HG03159 (cell line): ENCODE measurements at regions not wholly inside any gene's neighbourhood (a gene's known extent, or its start where the extent isn't known, plus 50 kb on each side); places are given as distances from the start of the nearest gene placed in this dataset.

ENCODE experiments used
- ATAC-seq: cut with Tn5 transposase; IDR thresholded peaks from one replicate; pipeline ENCODE4 v1.9.1; 2021; ENCODE audit warnings: mild to moderate bottlenecking, moderate library complexity; ENCODE audit not compliant: unreplicated experiment

DNA sequence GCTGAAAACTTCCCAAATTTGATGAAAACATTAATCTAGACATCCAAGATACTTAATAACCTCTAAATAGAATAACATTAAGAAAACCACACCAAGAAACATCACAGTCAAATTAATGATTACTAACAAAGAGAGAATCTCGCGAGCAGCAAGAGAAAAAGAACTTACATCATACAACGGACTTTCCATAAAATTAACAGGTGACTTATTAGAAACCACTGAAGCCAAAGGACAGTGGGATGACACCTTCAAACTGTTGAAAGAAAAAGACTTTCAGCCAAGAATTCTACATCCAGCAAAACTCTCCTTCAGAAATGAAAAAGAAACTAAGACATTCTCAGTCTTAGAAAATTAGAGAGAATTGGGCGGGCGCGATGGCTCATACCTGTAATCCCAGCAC is 232.0 kb downstream of the SNCA start:
- ATAC-seq, result no peak

DNA sequence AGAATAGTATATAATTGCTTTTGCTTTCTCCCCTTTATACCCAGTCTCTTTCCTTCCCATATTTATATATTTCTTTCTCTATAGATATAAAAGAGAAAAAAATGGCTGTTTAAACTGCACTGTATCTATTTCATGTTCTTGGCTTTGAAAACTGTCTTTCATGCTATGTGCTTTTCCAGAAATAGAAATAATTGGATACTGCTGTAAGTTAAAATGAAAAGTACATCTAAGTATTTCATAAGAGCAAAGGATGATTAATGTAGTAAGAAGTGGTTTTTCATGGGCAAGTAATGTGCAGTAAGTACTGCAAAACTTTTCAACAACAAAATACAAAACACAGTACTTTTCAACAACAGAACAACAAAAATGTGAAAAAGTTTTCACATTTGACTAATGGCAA is 237.9 kb downstream of the SNCA start:
- no peak for ATAC-seq

DNA sequence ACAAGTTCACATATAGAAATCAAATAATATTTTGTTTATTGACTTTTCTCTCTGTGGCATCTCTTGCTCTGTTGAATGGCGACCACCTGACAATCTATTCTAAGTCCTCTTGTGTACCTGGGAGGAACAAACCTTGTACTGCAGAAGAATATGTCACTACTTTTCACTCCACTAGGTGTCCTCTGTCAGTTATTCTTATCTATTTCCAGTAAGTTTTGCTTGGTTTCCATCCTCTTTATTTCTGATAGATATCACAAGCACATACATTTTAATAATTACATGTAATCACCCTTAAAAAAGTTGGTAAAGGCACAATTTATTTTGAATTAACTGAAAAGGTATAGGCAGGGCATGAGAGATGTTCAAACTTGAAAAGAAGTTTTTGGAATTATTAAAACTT is 238.4 kb downstream of the SNCA start:
- peak; percentile 56 for ATAC-seq

DNA sequence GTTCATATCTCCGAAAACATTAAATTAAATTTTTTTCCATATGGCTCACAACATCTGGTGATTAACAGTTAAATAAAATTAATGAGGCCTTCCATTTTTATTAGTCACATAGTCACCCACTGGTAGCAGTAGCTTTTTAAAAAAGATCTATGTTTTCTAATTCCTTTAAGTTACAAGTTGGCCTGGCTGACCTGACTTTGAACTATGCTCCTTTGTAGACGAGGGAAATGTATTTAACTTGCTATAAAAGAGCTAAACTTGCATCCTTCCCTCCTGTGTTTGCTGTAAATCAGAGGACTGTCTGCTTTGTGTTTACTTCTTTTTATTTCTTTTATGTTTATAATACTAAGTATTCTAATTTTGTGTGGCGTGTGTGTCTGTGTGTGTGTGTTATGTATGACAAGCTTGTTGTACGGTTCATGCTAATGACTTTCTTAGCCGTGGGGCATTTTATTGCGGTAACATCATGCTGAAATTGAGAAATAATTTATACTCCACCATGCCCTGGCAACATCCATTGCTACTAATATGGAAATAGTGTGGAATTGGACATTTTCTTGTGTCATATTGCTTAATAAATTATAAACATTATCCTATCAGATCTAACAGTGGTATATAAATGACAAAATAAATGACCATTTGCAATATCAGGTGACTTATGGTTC is 241.7 kb downstream of the SNCA start:
- ATAC-seq, result no peak

DNA sequence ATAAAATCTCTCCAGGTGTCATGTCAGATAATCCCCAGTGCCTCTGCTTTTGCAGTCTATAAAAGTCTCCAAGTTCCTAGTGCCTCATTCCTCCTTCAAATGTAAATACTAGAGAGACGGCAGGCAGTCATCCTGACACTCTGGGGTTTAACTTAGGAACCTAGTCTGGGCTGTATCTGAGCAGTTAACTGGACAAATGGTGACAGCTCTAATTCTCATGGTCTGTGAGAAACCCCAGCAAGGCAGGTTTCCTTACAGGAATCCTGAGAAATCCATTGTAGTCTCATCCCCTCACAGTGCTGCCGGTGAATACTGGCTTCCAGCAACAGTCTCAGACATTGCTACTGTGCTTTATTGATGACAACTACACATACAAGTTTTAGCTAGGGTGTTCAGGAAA is 246.8 kb downstream of the SNCA start:
- ATAC-seq, result no peak

DNA sequence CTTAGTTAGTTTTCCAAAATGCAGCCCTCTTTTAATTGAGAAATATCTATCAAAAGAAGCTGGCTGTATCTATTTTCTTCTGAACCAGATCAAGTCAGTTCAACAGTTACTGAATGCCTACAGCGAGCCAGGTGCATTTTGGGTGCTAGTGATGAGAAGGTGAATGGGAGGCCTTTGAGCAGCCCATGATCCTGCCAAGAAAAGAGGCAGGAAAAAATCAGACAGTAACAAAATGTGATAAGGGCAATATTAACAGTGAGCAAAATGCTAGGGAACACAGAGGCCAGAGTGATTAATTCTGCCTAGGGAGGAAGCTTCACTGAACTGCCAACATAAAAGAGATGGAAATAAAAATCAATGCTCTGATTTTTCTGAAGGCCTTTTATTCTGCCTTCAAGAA is 248.5 kb downstream of the SNCA start:
- no peak for ATAC-seq

DNA sequence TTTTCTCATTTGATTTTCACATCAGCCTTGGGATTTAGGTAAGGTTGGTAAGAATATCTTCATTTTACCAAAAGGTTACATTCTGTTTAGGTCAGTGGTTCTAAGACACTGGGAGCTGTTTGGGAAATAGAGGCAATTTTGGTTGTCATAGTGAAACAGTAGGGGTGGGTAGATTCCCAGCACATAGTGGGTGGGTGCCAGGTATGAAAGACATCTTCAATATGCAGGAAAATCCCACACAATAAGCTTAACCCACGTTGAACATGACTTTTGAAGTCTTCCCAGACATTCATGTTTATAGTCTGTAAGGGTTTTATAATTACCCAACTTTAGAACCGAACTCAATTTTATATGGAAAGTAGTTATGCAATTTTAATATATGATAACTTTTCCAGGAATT is 249.6 kb downstream of the SNCA start:
- no peak for ATAC-seq

DNA sequence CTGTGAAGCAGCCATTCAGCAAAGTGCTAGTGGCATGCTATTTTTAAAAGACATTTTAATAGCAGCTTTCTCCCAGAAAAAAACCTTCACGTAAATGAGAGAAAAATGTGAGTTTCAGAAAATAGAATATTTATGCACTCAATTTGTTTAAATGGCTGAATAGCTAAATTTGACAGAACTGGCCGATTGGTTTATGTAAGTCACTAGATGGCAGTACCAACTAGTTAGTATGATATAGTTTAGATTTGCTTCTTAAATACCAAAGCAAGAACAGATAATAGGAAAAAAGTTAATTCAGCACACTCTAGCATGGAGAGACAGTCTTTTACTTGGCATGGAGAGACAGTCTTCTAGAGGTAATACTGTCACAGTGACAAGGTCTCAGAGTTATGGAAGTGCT is 250.1 kb downstream of the SNCA start:
- no peak for ATAC-seq

DNA sequence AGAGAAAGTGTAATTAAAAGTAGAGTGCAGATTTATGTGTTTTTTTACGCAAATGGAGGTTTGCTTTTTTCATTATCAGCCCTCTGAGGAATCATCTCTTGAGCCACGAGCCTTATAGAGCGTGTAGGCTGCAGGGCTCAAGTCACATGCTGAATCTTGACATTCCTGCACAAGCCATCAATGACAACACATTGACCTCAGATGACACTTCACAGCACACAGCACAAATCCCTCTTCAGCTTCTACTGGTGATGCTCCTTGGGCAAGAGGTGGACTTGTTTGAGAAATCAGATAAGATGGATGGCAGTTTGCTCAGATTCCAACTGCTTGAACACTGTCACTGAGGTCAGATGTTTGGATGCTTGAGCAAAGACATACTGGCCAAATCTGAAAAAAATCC is 250.6 kb downstream of the SNCA start:
- no peak for ATAC-seq

DNA sequence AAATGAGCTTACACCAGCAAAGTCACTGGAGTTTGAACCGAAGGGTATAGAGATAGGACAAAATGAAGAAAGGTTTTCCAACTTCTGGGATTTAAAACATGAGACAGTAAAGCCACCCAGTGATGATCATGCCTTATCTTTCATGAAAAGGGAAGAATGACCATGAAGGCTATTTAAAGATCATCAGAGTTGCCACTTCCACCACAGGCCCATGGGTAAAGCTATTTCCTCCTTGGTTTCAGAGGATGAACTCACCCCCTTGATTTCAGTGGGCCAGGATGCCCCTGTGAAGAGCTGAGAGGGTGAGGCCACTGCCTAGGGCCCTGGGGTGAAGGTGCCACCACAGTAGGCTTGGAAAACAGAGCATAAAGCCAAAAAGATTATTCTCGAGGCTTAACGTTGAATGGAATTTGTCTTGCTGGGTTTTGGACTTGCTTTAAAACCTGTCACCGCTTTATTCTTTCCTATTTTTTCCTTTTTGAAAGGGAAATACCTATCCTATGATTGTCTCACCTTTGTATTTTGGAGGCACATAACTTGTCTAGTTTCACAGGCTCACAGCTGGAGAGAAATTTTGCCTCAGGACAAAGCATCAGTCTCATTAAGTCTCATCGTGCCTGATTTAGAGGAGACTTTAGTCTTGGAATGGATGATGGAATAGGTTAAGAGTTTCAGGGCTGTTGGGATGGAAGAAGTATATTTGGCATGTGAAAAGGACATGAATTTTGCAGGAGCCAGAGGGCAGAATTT is 254.0 kb downstream of the SNCA start:
- ATAC-seq, result no peak

DNA sequence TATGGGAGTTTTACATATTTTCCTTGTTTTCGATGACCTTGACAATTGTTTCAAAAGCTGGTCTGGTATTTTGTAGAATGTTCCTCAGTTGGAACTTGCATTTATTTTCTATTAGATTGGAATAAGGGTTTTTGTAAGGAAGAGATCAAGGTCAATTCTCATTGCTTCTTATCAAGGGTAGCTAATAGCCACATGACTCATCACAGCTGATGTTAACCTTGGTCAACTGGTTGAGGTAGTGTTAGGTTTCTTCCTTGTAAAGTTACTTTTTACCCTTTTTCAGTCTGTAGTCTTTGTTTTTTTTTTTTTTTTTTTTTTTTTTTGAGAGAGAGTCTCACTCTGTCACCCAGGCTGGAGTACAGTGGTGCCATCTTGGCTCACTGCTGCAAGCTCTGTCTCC is 257.2 kb downstream of the SNCA start:
- no peak for ATAC-seq

DNA sequence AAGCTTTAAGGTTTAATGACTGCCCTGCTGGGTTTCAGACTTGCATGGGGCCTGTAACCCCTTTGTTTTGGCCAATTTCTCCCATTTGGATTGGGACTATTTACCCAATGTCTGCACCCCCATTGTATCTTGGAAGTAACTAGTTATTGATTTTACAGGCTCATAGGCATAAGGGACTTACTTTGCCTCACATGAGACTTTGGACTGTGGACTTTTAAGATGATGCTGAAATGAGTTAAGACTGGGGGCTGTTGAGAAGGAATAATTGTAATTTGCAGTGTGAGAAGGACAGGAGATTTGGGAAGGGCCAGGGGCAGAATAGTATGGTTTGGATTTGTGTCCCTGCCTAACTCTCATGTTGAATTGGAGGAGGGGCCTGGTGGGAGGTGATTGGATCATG is 260.7 kb downstream of the SNCA start:
- no peak for ATAC-seq

DNA sequence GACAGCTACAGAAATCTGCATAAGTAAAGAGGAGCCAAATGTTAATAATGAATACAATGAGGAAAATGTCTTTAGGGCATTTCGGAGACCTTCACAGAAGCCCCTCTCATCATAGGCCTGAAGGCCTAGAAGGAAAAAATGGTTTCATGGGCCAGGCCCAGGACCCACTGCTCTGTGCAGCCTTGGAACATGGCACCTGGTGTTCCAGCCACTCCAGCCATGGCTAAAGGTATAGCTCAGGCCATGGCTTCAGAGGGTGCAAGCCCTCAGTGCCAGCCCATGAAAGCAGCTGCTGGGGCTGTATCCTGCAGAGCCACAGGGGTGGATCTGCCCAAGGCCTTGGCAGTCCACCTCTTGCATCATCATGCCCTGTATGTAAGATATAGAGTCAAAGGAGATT is 261.1 kb downstream of the SNCA start:
- ATAC-seq, result no peak

DNA sequence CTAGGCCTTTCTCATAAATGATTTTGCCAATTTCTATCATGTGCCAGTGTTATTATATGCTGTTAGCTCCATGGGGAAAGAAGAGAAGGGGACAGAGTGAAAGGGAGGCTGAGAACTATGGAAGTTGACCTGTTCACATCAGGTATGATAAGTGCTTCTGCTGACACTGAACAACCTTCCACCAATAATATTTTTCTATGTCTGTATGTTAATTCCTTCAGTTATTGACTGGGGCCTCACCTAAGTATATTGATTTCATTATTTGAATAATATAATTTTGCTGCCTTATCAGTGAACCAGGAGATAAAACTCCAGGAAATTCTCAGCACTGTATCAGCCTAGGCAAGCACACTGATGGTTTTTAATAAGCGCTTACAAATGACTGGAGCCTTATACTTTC is 262.8 kb downstream of the SNCA start:
- no peak for ATAC-seq

DNA sequence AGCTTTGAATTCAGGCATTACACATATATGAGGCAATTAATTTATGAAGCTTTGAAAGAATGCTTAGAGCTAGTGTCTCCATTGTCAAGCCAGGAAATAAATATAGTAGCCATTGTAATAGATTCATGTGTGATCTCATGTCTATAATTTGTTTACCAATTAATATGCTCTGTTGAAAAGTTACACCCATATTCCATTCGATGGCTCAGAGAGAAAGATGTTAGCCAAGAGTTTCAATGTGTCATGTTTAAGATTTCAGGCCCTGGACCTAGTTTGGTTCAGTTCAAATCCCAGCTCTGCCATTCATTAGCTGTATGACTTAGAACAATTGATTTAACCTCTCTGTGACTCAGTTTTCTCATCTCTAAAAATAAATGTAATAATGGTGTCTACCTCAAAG is 263.3 kb downstream of the SNCA start:
- ATAC-seq, result no peak

DNA sequence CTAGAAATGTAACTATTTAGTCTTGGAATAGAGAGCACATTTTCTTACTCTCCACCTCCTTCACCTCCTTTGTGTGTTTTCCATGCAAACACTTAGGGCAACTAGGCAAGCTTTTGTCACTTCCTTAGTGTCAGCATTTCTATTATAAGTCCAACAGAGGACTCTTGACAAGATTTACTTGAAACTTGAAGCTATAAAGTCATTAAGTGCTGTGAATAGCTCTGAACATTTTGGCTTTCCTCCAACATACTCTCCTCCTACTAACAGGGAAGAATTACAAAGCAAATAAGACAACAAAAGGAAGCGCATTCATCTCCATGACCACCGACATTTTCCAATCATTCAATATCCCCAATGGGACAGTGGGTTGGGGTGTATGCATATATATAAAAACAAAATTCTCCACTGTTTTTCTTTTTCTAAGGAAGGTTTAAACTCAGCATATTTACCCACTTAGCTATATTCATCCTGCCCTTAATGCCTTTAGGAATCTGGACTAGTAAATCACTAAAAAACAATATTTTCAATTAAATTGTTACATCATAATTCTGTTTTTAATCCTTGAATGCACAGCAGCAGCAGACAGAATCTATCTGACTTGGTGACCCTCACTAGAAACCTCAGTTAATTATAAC is 264.6 kb downstream of the SNCA start:
- ATAC-seq, result no peak

DNA sequence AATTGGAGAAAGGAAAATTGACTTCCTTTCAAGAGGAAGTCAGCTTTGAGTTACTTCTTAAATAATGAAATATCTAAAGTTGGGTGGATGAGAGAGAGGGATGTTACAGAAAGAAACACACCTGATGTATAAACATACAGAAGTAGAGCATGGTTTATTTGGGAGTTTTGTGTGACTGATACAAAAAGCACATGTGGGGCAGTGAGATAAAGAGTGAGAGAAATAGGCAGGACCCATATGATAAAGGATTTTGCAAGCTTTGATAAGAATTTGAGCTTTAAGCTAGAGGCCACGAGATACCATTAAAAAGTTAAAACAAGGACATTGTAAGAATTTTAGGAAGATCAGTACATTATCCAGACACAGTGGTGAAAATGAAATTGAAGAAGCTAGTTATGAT is 263.3 kb upstream of the GPRIN3 start:
- no peak for ATAC-seq

DNA sequence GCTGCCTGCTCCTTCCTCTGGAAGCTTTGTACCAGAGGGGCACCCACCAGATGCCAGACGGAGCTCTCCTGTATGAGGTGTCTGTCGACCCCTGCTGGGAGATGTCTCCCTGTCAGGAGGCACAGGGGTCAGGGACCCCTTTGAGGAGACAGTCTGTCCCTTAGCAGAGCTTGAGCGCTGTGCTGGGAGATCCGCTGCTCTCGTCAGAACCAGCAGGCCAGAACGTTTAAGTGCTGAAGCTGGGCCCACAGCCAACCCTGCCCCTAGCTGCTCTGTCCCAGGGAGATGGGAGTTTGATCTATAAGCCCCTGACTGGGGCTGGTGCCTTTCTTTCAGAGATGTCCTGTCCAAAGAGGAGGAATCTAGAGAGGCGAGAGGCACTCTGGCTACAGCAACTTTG is 260.3 kb upstream of the GPRIN3 start:
- ATAC-seq, result no peak

DNA sequence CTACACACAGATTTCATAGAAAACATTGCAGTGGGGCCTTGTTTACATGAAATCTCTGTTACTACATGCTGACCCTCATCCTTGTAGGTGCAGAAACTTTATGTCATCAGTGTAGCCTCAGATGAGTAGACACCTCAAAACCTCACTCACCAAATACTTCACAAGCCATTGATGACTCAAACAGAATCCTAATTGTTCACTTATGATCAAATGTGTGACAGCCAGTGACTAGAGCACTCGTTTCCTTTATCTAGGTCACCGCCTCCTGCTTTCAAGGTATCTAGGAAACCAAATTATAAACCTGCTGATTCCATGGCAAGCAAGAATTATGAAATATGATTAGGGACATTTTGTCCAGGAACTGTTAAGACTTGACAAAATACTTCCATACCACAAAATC is 255.8 kb upstream of the GPRIN3 start:
- ATAC-seq, result peak; percentile 75

DNA sequence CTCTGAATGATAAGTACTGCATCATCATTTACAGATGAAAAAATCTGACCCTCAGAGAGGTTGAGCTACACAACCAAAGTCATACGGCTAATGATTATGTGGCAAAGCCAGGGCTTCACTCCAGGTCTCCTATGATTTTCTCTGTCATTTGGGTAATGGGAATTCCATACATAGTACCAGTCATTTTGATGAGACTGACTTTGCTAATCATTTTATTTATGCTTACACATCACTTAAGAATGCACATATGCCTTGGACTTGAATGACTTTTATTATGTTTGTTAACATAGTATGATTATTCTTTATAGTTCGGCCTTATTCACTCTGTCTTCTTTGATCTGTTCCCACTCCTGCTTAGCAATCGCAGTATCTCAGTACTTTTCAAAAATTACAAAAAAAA is 255.1 kb upstream of the GPRIN3 start:
- no peak for ATAC-seq

DNA sequence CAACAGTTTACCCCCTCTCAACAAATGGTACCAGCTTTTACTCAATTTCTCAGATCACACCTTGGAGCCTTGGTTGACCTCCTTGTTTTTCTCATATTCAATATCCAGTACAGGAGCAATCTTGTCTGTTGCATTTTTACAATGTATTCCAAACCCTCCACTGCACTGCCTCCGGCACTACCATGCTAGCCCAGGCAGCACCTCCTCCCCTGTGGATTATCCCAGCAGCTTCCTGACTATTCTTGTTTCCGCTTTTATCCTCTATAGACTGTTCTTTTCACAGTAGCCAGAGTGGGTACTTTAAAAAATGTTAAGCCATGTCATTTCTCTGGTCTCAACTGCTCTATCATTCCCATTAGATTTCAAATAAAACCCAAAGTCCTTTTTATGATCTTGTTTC is 253.4 kb upstream of the GPRIN3 start:
- no peak for ATAC-seq

DNA sequence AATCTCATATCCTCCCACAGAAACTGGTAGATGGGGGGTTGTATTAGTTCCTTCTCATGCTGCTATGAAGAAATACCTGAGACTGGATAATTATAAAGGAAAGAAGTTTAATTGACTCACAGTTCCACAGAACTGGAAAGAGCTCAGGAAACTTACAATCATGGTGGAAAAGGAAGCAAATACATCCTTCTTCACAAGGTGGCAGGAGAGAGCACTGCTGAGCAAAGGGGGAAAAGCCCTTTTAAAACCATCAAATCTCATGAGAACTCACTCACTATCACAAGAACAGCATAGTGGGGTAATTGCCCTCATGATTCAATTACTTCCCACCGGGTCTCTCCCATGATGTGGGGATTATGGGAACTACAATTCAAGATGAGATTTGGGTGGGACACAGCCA is 250.5 kb upstream of the GPRIN3 start:
- no peak for ATAC-seq
